ENCODE measurements at regions not wholly inside any gene's neighbourhood (a gene's known extent, or its start where the extent isn't known, plus 50 kb on each side); places are given as distances from the start of the nearest gene placed in this dataset.

DNA sequence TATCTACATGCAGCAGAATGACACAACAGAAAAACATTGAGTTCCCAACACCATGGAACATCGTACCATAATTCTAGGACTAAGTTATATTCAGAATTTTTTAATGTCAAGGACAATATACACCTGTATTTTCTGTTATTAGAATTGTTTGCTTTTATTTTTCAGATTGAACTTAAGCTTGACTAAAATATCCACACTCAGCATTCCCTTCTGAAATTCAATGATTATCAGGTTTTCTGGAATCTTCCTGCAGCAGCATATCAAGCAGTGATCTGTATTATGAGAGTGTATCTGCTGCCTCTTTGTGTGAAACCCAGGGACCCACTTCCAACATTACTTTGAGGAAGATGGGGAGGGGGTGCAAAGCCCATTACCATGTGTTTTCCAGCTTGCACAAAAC lies 578.6 kb upstream of the JAG1 start:
- H3K27me3 Mint-ChIP-seq (ENCODE audit: insufficient read depth, low read depth, poor library complexity), result no peaks in the 10 kb centered on the region

More for the DNA sequence above, 578.6 kb upstream of the JAG1 start:
- no peak for ATAC-seq
- Histone ChIP-seq H3F3A (replicated peaks; ENCODE audit: low read depth) (no peaks in the 10 kb centered on the region), H3K9me2 (ENCODE audit: insufficient read depth) (peaks cover 6% of the 10 kb centered on the region; the same call in 1 of the 2 replicates), H3K4me3 (no peak overlapping the region), H2AFZ (no peak overlapping the region), H3K36me3 (ENCODE audit: insufficient read depth) (0 out of 2 replicates have a peak, but pooled peaks cover 5% of the 10 kb centered on the region), H3K27me3 (ENCODE audit: insufficient read depth) (no peaks in the 10 kb centered on the region), H3K79me2 (replicated peaks; ENCODE audit: insufficient read depth) (no peaks in the 10 kb centered on the region), H3K4me2 (no peak overlapping the region), H4K20me1 (replicated peaks; ENCODE audit: insufficient read depth) (no peaks in the 10 kb centered on the region), H3K4me1 (ENCODE audit: insufficient read depth) (peaks cover 18% of the 10 kb centered on the region), H3K27ac (ENCODE audit: low read depth) (no peak overlapping the region)
- Mint-ChIP-seq H3K9me3 (peaks cover 21% of the 10 kb centered on the region), H3K27ac (no peak overlapping the region), H3K4me1 (peaks cover 21% of the 10 kb centered on the region), H3K4me3 (no peak overlapping the region), H3K36me3 (ENCODE audit: low read depth) (peaks cover 8% of the 10 kb centered on the region; the same call in 2 of the 3 replicates)
- no peak for DNase-seq (ENCODE audit: low spot score)
- TF ChIP-seq POLR2AphosphoS5 (IDR thresholded peaks at IDR 0.05; ENCODE audit: low read depth), result no peak
- no peak for TF ChIP-seq NANOG (IDR thresholded peaks at IDR 0.05; ENCODE audit: borderline replicate concordance)
- TF ChIP-seq, protein P1, sequence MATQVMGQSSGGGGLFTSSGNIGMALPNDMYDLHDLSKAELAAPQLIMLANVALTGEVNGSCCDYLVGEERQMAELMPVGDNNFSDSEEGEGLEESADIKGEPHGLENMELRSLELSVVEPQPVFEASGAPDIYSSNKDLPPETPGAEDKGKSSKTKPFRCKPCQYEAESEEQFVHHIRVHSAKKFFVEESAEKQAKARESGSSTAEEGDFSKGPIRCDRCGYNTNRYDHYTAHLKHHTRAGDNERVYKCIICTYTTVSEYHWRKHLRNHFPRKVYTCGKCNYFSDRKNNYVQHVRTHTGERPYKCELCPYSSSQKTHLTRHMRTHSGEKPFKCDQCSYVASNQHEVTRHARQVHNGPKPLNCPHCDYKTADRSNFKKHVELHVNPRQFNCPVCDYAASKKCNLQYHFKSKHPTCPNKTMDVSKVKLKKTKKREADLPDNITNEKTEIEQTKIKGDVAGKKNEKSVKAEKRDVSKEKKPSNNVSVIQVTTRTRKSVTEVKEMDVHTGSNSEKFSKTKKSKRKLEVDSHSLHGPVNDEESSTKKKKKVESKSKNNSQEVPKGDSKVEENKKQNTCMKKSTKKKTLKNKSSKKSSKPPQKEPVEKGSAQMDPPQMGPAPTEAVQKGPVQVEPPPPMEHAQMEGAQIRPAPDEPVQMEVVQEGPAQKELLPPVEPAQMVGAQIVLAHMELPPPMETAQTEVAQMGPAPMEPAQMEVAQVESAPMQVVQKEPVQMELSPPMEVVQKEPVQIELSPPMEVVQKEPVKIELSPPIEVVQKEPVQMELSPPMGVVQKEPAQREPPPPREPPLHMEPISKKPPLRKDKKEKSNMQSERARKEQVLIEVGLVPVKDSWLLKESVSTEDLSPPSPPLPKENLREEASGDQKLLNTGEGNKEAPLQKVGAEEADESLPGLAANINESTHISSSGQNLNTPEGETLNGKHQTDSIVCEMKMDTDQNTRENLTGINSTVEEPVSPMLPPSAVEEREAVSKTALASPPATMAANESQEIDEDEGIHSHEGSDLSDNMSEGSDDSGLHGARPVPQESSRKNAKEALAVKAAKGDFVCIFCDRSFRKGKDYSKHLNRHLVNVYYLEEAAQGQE (IDR thresholded peaks at IDR 0.05; ENCODE audit: unreplicated experiment), result no peak
- no peak for TF ChIP-seq JUNB (IDR thresholded peaks at IDR 0.05; ENCODE audit: unreplicated experiment)
- no peak for TF ChIP-seq EZH2 (IDR thresholded peaks at IDR 0.05; ENCODE audit: low read depth, unreplicated experiment)
- TF ChIP-seq, protein P2, sequence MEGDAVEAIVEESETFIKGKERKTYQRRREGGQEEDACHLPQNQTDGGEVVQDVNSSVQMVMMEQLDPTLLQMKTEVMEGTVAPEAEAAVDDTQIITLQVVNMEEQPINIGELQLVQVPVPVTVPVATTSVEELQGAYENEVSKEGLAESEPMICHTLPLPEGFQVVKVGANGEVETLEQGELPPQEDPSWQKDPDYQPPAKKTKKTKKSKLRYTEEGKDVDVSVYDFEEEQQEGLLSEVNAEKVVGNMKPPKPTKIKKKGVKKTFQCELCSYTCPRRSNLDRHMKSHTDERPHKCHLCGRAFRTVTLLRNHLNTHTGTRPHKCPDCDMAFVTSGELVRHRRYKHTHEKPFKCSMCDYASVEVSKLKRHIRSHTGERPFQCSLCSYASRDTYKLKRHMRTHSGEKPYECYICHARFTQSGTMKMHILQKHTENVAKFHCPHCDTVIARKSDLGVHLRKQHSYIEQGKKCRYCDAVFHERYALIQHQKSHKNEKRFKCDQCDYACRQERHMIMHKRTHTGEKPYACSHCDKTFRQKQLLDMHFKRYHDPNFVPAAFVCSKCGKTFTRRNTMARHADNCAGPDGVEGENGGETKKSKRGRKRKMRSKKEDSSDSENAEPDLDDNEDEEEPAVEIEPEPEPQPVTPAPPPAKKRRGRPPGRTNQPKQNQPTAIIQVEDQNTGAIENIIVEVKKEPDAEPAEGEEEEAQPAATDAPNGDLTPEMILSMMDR (conservative IDR thresholded peaks at IDR 0.05; ENCODE audit: low read depth in 2 of 2), result no peak
- no peak for TF ChIP-seq ZNF331 (CRISPR knock-in tag; IDR thresholded peaks at IDR 0.05; ENCODE audit: low read depth)
- no peak for TF ChIP-seq ZNF114 (CRISPR knock-in tag; IDR thresholded peaks at IDR 0.05)
- TF ChIP-seq EZH2phosphoT487 (IDR thresholded peaks at IDR 0.05; ENCODE audit: unreplicated experiment), result no peak
- TF ChIP-seq, protein P3, sequence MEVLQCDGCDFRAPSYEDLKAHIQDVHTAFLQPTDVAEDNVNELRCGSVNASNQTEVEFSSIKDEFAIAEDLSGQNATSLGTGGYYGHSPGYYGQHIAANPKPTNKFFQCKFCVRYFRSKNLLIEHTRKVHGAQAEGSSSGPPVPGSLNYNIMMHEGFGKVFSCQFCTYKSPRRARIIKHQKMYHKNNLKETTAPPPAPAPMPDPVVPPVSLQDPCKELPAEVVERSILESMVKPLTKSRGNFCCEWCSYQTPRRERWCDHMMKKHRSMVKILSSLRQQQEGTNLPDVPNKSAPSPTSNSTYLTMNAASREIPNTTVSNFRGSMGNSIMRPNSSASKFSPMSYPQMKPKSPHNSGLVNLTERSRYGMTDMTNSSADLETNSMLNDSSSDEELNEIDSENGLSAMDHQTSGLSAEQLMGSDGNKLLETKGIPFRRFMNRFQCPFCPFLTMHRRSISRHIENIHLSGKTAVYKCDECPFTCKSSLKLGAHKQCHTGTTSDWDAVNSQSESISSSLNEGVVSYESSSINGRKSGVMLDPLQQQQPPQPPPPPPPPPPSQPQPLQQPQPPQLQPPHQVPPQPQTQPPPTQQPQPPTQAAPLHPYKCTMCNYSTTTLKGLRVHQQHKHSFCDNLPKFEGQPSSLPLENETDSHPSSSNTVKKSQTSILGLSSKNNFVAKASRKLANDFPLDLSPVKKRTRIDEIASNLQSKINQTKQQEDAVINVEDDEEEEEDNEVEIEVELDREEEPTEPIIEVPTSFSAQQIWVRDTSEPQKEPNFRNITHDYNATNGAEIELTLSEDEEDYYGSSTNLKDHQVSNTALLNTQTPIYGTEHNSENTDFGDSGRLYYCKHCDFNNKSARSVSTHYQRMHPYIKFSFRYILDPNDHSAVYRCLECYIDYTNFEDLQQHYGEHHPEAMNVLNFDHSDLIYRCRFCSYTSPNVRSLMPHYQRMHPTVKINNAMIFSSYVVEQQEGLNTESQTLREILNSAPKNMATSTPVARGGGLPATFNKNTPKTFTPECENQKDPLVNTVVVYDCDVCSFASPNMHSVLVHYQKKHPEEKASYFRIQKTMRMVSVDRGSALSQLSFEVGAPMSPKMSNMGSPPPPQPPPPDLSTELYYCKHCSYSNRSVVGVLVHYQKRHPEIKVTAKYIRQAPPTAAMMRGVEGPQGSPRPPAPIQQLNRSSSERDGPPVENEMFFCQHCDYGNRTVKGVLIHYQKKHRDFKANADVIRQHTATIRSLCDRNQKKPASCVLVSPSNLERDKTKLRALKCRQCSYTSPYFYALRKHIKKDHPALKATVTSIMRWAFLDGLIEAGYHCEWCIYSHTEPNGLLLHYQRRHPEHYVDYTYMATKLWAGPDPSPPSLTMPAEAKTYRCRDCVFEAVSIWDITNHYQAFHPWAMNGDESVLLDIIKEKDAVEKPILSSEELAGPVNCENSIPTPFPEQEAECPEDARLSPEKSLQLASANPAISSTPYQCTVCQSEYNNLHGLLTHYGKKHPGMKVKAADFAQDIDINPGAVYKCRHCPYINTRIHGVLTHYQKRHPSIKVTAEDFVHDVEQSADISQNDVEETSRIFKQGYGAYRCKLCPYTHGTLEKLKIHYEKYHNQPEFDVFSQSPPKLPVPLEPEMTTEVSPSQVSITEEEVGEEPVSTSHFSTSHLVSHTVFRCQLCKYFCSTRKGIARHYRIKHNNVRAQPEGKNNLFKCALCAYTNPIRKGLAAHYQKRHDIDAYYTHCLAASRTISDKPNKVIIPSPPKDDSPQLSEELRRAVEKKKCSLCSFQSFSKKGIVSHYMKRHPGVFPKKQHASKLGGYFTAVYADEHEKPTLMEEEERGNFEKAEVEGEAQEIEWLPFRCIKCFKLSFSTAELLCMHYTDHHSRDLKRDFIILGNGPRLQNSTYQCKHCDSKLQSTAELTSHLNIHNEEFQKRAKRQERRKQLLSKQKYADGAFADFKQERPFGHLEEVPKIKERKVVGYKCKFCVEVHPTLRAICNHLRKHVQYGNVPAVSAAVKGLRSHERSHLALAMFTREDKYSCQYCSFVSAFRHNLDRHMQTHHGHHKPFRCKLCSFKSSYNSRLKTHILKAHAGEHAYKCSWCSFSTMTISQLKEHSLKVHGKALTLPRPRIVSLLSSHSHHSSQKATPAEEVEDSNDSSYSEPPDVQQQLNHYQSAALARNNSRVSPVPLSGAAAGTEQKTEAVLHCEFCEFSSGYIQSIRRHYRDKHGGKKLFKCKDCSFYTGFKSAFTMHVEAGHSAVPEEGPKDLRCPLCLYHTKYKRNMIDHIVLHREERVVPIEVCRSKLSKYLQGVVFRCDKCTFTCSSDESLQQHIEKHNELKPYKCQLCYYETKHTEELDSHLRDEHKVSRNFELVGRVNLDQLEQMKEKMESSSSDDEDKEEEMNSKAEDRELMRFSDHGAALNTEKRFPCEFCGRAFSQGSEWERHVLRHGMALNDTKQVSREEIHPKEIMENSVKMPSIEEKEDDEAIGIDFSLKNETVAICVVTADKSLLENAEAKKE (CRISPR knock-in tag; IDR thresholded peaks at IDR 0.05), result no peak
- TF ChIP-seq CREB1 (CRISPR knock-in tag; IDR thresholded peaks at IDR 0.05; ENCODE audit: low read depth), result no peak
- TF ChIP-seq STAT1 (IDR thresholded peaks at IDR 0.05; ENCODE audit: unreplicated experiment), result no peak
- TF ChIP-seq, protein P4, sequence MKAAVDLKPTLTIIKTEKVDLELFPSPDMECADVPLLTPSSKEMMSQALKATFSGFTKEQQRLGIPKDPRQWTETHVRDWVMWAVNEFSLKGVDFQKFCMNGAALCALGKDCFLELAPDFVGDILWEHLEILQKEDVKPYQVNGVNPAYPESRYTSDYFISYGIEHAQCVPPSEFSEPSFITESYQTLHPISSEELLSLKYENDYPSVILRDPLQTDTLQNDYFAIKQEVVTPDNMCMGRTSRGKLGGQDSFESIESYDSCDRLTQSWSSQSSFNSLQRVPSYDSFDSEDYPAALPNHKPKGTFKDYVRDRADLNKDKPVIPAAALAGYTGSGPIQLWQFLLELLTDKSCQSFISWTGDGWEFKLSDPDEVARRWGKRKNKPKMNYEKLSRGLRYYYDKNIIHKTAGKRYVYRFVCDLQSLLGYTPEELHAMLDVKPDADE (IDR thresholded peaks at IDR 0.05), result no peak

Measured in GM23338 (cell line).